Lower leg skin (tissue), 4 donors: ENCODE measurements at regions not wholly inside any gene's neighbourhood (a gene's known extent, or its start where the extent isn't known, plus 50 kb on each side); places are given as distances from the start of the nearest gene placed in this dataset.
"Not testable (repeated sequence)": the region's sequence is repeated elsewhere in the genome, so short reads cannot be mapped to it uniquely, and the experiment has no call there.

ENCODE experiments used
- DNase-seq, 2 donors: peaks; one replicate each; pipeline ENCODE4 v3.0.0-alpha.2; 2019; ENCODE audit warnings: low spot score in 2 of 2
- H3K4me3 ChIP-seq: fragments of 200-600 bp; sonication (generic); 2 replicates; pipeline ENCODE4 v1.5.1; 2017; ENCODE audit warnings: mild to moderate bottlenecking, low read depth; ENCODE audit not compliant: poor library complexity, severe bottlenecking
- POLR2A ChIP-seq, 2 donors: fragments of 450-650 bp; IDR thresholded peaks; one replicate each; pipeline ENCODE4 v1.6.1; 2016 to 2017; ENCODE audit warnings: antibody characterized with exemption in 2 of 2, mild to moderate bottlenecking in 1 of 2, moderate library complexity in 1 of 2
- WGBS, 2 donors: methylation state at CpG; one replicate each; pipeline ENCODE4 v1.1.5; 2018; 5-methylcytosine and 5-hydroxymethylcytosine counted together
- intact Hi-C: fragments of 100-400 bp; cut with DNase I; formaldehyde crosslinking; loops from one replicate; pipeline ENCODE4 v1.15.0; 2023; ENCODE audit warnings: low total_unique reads
- TF ChIP-seq, protein P1 (sequence below), 3 donors: fragments of 450-650 bp; IDR thresholded peaks; one replicate each; pipeline ENCODE4 v1.5.1; 2016; ENCODE audit warnings: antibody characterized with exemption in 3 of 3, mild to moderate bottlenecking in 3 of 3, moderate library complexity in 2 of 3

DNA sequence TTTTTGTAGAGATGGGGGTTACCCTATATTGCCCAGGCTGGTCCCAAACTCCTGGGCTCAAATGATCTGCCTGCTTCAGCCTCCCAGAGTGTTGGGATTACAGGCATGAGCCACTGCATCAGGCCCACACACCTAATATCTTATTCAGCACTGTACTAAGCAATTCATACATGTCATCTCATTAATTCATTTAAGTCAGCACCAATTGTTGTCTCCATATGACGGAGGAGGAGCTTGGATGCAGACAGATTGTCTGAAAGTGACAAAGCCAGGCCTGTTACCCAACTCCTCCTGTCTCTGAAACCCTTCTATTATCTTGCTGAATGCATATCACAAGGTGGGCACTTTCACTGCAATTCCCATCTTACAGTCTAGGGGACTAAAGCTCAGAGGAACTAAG lies 57.5 kb upstream of the ALX4 start:
- no peak for TF ChIP-seq POLR2A (IDR thresholded peaks at IDR 0.05)
- TF ChIP-seq, protein P1, sequence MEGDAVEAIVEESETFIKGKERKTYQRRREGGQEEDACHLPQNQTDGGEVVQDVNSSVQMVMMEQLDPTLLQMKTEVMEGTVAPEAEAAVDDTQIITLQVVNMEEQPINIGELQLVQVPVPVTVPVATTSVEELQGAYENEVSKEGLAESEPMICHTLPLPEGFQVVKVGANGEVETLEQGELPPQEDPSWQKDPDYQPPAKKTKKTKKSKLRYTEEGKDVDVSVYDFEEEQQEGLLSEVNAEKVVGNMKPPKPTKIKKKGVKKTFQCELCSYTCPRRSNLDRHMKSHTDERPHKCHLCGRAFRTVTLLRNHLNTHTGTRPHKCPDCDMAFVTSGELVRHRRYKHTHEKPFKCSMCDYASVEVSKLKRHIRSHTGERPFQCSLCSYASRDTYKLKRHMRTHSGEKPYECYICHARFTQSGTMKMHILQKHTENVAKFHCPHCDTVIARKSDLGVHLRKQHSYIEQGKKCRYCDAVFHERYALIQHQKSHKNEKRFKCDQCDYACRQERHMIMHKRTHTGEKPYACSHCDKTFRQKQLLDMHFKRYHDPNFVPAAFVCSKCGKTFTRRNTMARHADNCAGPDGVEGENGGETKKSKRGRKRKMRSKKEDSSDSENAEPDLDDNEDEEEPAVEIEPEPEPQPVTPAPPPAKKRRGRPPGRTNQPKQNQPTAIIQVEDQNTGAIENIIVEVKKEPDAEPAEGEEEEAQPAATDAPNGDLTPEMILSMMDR (IDR thresholded peaks at IDR 0.05) = no peak
- no peak overlapping the region for H3K4me3 ChIP-seq
- intact Hi-C loops = no loop called here
- WGBS, 2 donors = 80 to 95% methylated on average over 1 of the region's 1 CpG
- DNase-seq = no peak

DNA sequence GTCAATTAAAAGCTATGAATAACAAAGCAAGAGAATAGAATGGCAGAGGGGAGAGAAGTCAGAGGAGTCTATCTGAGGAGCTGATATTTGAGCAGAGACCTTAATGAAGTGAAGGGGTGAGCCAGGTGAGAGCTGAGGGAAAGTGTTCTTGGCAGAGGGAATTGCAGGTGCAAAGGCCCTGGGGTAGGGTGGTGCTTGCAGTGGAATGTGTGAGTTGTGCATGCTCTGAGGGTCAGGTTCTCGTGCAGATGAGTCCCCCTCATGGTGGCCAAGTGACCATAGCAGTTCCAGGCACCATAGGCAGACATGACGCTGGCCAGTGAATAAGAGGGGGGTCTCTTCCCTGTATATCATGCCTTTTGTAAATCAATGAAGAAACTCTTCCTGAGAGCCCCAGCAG lies 58.9 kb upstream of the ALX4 start:
- 75 to 79% methylated on average over 2 of the region's 2 CpGs for WGBS, 2 donors
- H3K4me3 ChIP-seq = no peak overlapping the region
- intact Hi-C loops = no loop called here
- DNase-seq = no peak
- TF ChIP-seq, protein P1 (IDR thresholded peaks at IDR 0.05) = no peak
- TF ChIP-seq POLR2A (IDR thresholded peaks at IDR 0.05) = no peak

DNA sequence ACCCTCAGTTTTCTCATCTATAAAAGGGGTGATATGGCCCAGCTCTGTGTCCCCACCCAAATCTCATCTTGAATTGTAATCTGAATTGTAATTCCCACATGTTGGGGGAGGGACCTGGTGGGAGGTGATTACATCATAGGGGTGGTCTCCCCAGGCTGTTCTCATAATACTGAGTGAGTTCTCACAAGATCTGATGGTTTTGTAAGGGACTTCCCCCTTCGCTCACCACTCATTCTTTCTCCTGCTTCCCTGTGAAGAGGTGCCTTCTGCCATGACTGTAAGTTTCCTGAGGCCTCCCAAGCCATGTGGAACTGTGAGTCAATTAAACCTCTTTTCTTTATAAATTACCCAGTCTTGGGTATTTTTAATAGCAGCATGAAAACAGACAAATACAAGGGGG lies 61.1 kb upstream of the ALX4 start:
- H3K4me3 ChIP-seq, DNase-seq, intact Hi-C loops: not testable (repeated sequence)
- WGBS, 2 donors = 83 to 96% methylated on average over 1 of the region's 1 CpG

DNA sequence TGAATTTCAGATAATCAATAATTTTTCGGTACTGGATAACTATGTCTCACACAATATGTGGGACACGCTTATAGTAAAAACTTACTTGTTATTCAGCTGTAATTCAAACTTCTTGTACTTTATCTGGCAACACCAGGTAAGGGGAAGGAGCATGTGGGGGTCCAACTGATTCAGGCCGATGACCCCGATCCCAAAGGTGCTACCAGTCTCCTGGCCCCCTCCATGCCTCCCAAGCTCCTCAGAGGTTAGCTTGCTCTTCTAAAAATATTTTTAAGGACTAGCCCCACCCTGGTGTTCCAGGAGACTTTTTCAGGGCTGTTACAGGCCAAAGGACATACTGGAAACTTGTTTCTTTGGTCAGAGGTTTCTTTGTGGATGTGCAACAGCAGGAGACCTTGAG lies 61.8 kb upstream of the ALX4 start:
- TF ChIP-seq, protein P1 (IDR thresholded peaks at IDR 0.05) = no peak
- TF ChIP-seq POLR2A (IDR thresholded peaks at IDR 0.05) = no peak
- DNase-seq = no peak
- WGBS, 2 donors = 90 to 94% methylated on average over 4 of the region's 4 CpGs
- no peak overlapping the region for H3K4me3 ChIP-seq
- intact Hi-C loops = no loop called here

DNA sequence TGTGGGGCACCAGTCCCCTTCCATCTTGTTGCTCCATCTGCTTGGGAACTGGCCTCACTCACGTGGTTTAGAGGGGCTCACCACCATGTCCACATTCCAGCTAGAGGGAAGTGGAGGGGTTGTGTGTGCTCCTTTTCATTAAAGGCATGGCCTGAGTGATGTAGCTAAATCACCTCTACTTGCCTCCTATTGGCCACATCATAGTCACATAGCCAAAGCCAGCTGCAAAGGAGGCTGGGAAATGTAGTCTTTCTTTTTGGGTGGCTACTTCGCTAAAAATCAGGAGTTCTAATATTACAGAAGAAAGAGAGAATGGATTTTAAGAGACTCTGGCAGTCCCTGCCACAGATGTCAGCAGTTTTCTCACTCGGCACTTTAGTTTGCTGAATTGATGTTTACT lies 63.0 kb upstream of the ALX4 start:
- intact Hi-C loops = no loop called here
- 69 to 73% methylated on average over 3 of the region's 3 CpGs for WGBS, 2 donors
- H3K4me3 ChIP-seq = no peak overlapping the region
- TF ChIP-seq, protein P1 (IDR thresholded peaks at IDR 0.05) = no peak
- peak in 1 of 2 donors; percentile 9 for DNase-seq

DNA sequence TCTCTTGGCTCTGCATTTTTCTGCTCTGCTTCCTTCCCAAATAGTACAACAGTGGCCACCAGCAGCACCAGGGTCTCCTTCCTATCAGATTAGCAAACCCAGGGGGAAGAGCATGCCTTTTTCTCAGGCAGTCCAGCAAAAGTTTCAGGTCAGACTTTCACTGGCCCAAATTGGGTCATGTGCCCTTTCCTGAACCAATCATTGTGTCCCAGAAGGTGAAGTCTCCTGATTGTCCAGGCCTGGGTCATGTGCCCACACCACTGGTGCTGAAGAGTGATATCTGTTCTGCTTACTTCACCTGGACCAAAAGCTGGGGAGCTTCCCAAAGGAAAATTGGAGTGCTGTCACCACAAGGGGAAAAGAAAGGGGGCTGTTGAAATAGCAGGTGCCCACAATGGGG lies 64.1 kb upstream of the ALX4 start:
- intact Hi-C loops = no loop called here
- TF ChIP-seq, protein P1 (IDR thresholded peaks at IDR 0.05) = no peak
- no peak for TF ChIP-seq POLR2A (IDR thresholded peaks at IDR 0.05)
- DNase-seq = peak in 1 of 2 donors; percentile 39

More for the DNA sequence above, 64.1 kb upstream of the ALX4 start:
- no peak overlapping the region for H3K4me3 ChIP-seq
